Left renal cortex interstitium (tissue), 4 donors: ENCODE measurements at regions not wholly inside any gene's neighbourhood (a gene's known extent, or its start where the extent isn't known, plus 50 kb on each side); places are given as distances from the start of the nearest gene placed in this dataset.
A peak's percentile ranks its signal among the peaks of the same experiment; 100 is the strongest.
"Not testable (repeated sequence)": the region's sequence is repeated elsewhere in the genome, so short reads cannot be mapped to it uniquely, and the experiment has no call there.

Experiments
- DNase-seq, 4 donors: peaks; one replicate each; pipeline ENCODE4 v3.0.0-alpha.2; 2013; ENCODE audit warnings: low read depth in 4 of 4, low spot score in 2 of 4, missing footprints in 1 of 4

- peak in 1 of 4 donors; percentile 12 for DNase-seq
Observed at GRCh38 chr4:30996841-30997240, 276.7 kb downstream of the PCDH7 start.

- no peak for DNase-seq
Observed at GRCh38 chr4:31005037-31005436, 284.9 kb downstream of the PCDH7 start.

- DNase-seq = no peak
Observed at GRCh38 chr4:31007858-31008257, 287.7 kb downstream of the PCDH7 start.

GRCh38 chr4:31009926-31010325, 289.8 kb downstream of the PCDH7 start:
- DNase-seq = no peak

GRCh38 chr4:31015123-31015522, 295.0 kb downstream of the PCDH7 start:
- DNase-seq = no peak

- no peak for DNase-seq
Observed at GRCh38 chr4:31016322-31017061, 296.3 kb downstream of the PCDH7 start.

- no peak for DNase-seq
Observed at GRCh38 chr4:31020363-31020762, 300.2 kb downstream of the PCDH7 start.

- DNase-seq = no peak
Observed at GRCh38 chr4:31021008-31021407, 300.8 kb downstream of the PCDH7 start.

- DNase-seq = no peak
Observed at GRCh38 chr4:31022702-31023101, 302.5 kb downstream of the PCDH7 start.

- no peak for DNase-seq
Observed at GRCh38 chr4:31023109-31023508, 302.9 kb downstream of the PCDH7 start.

- DNase-seq = no peak
Observed at GRCh38 chr4:31023742-31024141, 303.6 kb downstream of the PCDH7 start.

GRCh38 chr4:31024781-31025180, 304.6 kb downstream of the PCDH7 start:
- not testable (repeated sequence) for DNase-seq

GRCh38 chr4:31026256-31026655, 306.1 kb downstream of the PCDH7 start:
- DNase-seq = no peak

GRCh38 chr4:31034550-31034949, 314.4 kb downstream of the PCDH7 start:
- DNase-seq = no peak

- DNase-seq = no peak
Observed at GRCh38 chr4:31035761-31036160, 315.6 kb downstream of the PCDH7 start.

- DNase-seq = no peak
Observed at GRCh38 chr4:31037703-31038102, 317.5 kb downstream of the PCDH7 start.

GRCh38 chr4:31039382-31039781, 319.2 kb downstream of the PCDH7 start:
- no peak for DNase-seq

GRCh38 chr4:31040106-31040505, 319.9 kb downstream of the PCDH7 start:
- DNase-seq = no peak

- DNase-seq = no peak
Observed at GRCh38 chr4:31041385-31041784, 321.2 kb downstream of the PCDH7 start.

GRCh38 chr4:31041853-31042252, 321.7 kb downstream of the PCDH7 start:
- DNase-seq = no peak

- no peak for DNase-seq
Observed at GRCh38 chr4:31043382-31044062, 323.4 kb downstream of the PCDH7 start.

GRCh38 chr4:31045151-31045550, 325.0 kb downstream of the PCDH7 start:
- no peak for DNase-seq
